Gastrocnemius medialis (tissue), 4 donors: ENCODE measurements at regions not wholly inside any gene's neighbourhood (a gene's known extent, or its start where the extent isn't known, plus 50 kb on each side); places are given as distances from the start of the nearest gene placed in this dataset.

Experiments used
- ATAC-seq, 2 donors: fragments of 150-250 bp; one replicate each; pipeline ENCODE4 v1.9.1; 2016
- DNase-seq, 2 donors: peaks; one replicate each; pipeline ENCODE4 v3.0.0-alpha.2; 2019
- H3K27ac ChIP-seq, 4 donors: fragments of 200-600 bp; sonication (generic); 1 replicate in 1 of 4; 2 replicates in 3 of 4; pipeline ENCODE4 v1.5.1; 2016 to 2018; ENCODE audit warnings: mild to moderate bottlenecking in 2 of 4, moderate library complexity in 1 of 4
- H3K27me3 ChIP-seq, 3 donors: fragments of 200-600 bp; sonication (generic) in 2 of 3; 1 replicate in 1 of 3; 2 replicates in 2 of 3; pipeline versions ENCODE4 v1.5.1 to v1.6.0; 2016 to 2019; ENCODE audit warnings: mild to moderate bottlenecking in 1 of 3, moderate library complexity in 1 of 3
- H3K36me3 ChIP-seq, 2 donors: fragments of 200-600 bp; sonication (generic) in 1 of 2; one replicate each; pipeline ENCODE4 v1.5.1; 2017 to 2018
- H3K4me1 ChIP-seq, 2 donors: fragments of 200-600 bp; sonication (generic) in 1 of 2; one replicate each; pipeline ENCODE4 v1.5.1; 2016 to 2017; ENCODE audit warnings: mild to moderate bottlenecking in 2 of 2
- H3K4me3 ChIP-seq, 4 donors: fragments of 200-600 bp; sonication (generic) in 3 of 4; 1 replicate in 1 of 4; 2 replicates in 3 of 4; pipeline ENCODE4 v1.5.1; 2016 to 2019; ENCODE audit warnings: mild to moderate bottlenecking in 2 of 4
- H3K9me3 ChIP-seq, 3 donors: fragments of 200-600 bp; sonication (generic) in 2 of 3; 1 replicate in 1 of 3; 2 replicates in 2 of 3; pipeline ENCODE4 v1.5.1; 2016 to 2019
- POLR2A ChIP-seq, 2 donors: fragments of 450-650 bp; IDR thresholded peaks; one replicate each; pipeline ENCODE4 v1.6.1; 2017; ENCODE audit warnings: antibody characterized with exemption in 2 of 2, mild to moderate bottlenecking in 2 of 2, moderate library complexity in 2 of 2
- in situ Hi-C, 4 donors: fragments of 200-750 bp; cut with MboI; loops; one replicate each; pipeline versions ENCODE4 v1.15.0 to v1.8.0; 2017; ENCODE audit warnings: low sequenced_read_pairs in 4 of 4
- intact Hi-C: fragments of 100-400 bp; cut with DNase I; formaldehyde crosslinking; loops from one replicate; pipeline ENCODE4 v1.15.1; 2023; ENCODE audit warnings: low total_unique reads
- TF ChIP-seq, protein P1 (sequence below), 5 experiments: fragments of 450-650 bp in 3 of 5; fragments of 200-600 bp in 2 of 5; sonication (generic) in 2 of 5; IDR thresholded peaks in 4 of 5; conservative IDR thresholded peaks in 1 of 5; 1 replicate in 4 of 5; 2 replicates in 1 of 5; pipeline ENCODE4 v1.5.1; 2016 to 2019; ENCODE audit warnings: antibody characterized with exemption in 5 of 5, mild to moderate bottlenecking in 3 of 5, moderate library complexity in 3 of 5

DNA sequence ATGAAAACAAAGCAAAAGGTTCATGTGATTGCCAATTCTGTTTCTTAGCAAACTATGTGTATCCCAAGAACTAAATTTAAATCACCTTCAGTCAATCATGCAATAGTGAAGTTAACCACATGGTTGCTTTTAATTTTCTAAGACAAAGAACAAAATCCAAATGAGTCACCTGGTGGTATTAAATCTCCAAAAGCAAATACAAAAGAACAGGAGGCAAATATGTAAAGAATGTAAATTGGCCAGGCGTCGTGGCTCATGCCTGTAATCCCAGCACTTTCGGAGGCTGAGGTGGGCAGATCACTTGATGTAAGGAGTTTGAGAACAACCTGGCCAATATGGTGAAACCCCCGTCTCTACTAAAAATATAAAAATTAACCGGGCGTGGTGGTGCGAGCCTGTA is 54.2 kb upstream of the PIK3R4 start:
- Histone ChIP-seq H3K27ac (no peak overlapping the region), H3K27me3 (no peaks in the 10 kb centered on the region), H3K4me1 (no peaks in the 10 kb centered on the region), H3K36me3 (no peaks in the 10 kb centered on the region), H3K9me3 (no peaks in the 10 kb centered on the region), H3K4me3 (no peak overlapping the region)
- TF ChIP-seq, protein P1, sequence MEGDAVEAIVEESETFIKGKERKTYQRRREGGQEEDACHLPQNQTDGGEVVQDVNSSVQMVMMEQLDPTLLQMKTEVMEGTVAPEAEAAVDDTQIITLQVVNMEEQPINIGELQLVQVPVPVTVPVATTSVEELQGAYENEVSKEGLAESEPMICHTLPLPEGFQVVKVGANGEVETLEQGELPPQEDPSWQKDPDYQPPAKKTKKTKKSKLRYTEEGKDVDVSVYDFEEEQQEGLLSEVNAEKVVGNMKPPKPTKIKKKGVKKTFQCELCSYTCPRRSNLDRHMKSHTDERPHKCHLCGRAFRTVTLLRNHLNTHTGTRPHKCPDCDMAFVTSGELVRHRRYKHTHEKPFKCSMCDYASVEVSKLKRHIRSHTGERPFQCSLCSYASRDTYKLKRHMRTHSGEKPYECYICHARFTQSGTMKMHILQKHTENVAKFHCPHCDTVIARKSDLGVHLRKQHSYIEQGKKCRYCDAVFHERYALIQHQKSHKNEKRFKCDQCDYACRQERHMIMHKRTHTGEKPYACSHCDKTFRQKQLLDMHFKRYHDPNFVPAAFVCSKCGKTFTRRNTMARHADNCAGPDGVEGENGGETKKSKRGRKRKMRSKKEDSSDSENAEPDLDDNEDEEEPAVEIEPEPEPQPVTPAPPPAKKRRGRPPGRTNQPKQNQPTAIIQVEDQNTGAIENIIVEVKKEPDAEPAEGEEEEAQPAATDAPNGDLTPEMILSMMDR (IDR thresholded peaks at IDR 0.05 in 4 of 5, conservative IDR thresholded peaks at IDR 0.05 in 1 of 5), result no peak
- TF ChIP-seq POLR2A (IDR thresholded peaks at IDR 0.05), result no peak
- intact Hi-C loops, result no loop called here
- DNase-seq (no peak), ATAC-seq (no peak)
- in situ Hi-C loops, result no loop called here

- no peak for DNase-seq
- ATAC-seq, result no peak
- intact Hi-C loops (no loop called here), in situ Hi-C loops (no loop called here)
- Histone ChIP-seq H3K9me3 (no peaks in the 10 kb centered on the region), H3K27ac (no peak overlapping the region), H3K4me1 (no peaks in the 10 kb centered on the region), H3K27me3 (no peaks in the 10 kb centered on the region), H3K4me3 (no peak overlapping the region), H3K36me3 (no peaks in the 10 kb centered on the region)
- TF ChIP-seq, protein P1 (IDR thresholded peaks at IDR 0.05 in 4 of 5, conservative IDR thresholded peaks at IDR 0.05 in 1 of 5), result no peak
These were observed 54.8 kb upstream of the PIK3R4 start for GRCh38 chr3:130801473-130801872.

DNA sequence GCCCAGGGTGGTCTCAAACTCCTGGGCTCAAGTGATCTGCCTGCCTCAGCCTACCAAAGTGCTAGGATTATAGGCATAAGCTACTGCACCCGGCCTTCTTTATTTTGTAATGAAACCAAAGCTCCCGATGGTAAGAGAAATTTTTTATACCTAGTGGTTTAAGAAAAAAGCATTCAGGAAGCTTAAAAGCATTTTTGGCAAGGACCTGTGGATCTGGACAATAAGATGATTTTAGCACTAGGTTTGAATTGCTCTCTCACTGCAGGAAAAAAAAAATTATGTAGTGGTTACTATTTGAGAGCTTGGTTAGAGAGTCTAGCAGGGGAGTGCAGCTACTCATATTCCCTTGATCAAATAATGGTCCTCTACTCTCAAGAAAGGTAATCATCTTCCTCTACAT is 64.9 kb upstream of the PIK3R4 start:
- no peak for TF ChIP-seq POLR2A (IDR thresholded peaks at IDR 0.05)
- TF ChIP-seq, protein P1 (IDR thresholded peaks at IDR 0.05 in 4 of 5, conservative IDR thresholded peaks at IDR 0.05 in 1 of 5), result no peak
- H3K27ac ChIP-seq, result no peak overlapping the region
- H3K4me1 ChIP-seq, result no peaks in the 10 kb centered on the region
- intact Hi-C loops, result no loop called here
- no peaks in the 10 kb centered on the region for H3K36me3 ChIP-seq
- no peak overlapping the region for H3K4me3 ChIP-seq
- DNase-seq (no peak), ATAC-seq (no peak)
- no peaks in the 10 kb centered on the region for H3K27me3 ChIP-seq
- no peaks in the 10 kb centered on the region for H3K9me3 ChIP-seq
- in situ Hi-C loops, result no loop called here

DNA sequence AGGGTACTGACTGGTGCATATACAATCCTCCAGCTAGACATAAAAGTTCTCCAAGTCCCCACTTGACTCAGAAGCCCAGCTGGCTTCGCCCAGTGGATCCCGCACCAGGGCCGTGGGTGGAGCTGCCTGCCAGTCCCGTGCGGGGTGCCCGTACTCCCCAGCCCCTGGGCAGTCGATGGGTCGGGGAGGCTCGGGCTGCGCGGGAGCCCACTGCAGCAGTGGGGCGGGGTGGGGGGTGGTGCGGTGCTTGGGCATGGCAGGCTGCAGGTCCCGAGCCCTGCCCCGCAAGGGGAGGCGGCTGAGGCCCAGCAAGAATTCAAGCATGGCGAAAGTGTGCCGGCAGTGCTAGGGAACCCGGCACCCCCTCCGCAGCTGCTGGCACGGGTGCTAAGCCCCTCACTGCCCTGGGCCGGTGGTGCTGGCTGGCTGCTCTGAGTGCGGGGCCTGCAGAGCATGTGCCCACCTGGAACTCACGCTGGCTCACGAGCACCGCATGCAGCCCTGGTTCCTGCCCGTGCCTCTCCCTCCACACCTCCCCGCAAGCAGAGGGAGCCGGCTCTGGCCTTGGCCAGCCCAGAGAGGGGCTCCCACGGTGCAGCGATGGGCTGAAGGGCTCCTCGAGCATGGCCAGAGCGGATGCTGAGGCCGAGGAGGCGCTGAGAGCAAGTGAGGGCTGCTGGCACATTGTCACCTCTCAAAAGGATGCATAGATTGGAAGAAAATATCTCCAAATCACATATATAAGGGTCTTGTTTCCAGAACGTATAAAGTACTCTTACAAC is 68.3 kb upstream of the PIK3R4 start:
- ATAC-seq (no peak), DNase-seq (no peak)
- Histone ChIP-seq H3K9me3 (no peaks in the 10 kb centered on the region), H3K27ac (no peak overlapping the region), H3K4me1 (no peaks in the 10 kb centered on the region), H3K4me3 (no peak overlapping the region), H3K27me3 (no peaks in the 10 kb centered on the region), H3K36me3 (no peaks in the 10 kb centered on the region)
- intact Hi-C loops (no loop called here), in situ Hi-C loops (no loop called here)
- TF ChIP-seq POLR2A (IDR thresholded peaks at IDR 0.05), result no peak
- TF ChIP-seq, protein P1 (IDR thresholded peaks at IDR 0.05 in 4 of 5, conservative IDR thresholded peaks at IDR 0.05 in 1 of 5), result no peak
